Esophagus (tissue), 2 donors: ENCODE measurements at regions not wholly inside any gene's neighbourhood (a gene's known extent, or its start where the extent isn't known, plus 50 kb on each side); places are given as distances from the start of the nearest gene placed in this dataset.

Experiments used
- H3K27ac ChIP-seq, 2 donors: one replicate each; pipeline ENCODE4 v1.5.1; 2013; ENCODE audit warnings: low read depth in 2 of 2, mild to moderate bottlenecking in 2 of 2, inconsistent platforms in 1 of 2, low read length in 1 of 2, moderate library complexity in 1 of 2
- H3K27me3 ChIP-seq, 2 donors: one replicate each; pipeline ENCODE4 v1.6.1; 2013; ENCODE audit warnings: low read length in 2 of 2, control low read depth in 1 of 2, mild to moderate bottlenecking in 1 of 2; ENCODE audit not compliant: insufficient read depth in 2 of 2, control insufficient read depth in 1 of 2
- H3K36me3 ChIP-seq, 2 donors: one replicate each; pipeline ENCODE4 v1.6.1; 2013; ENCODE audit warnings: low read length in 1 of 2; ENCODE audit not compliant: control insufficient read depth in 2 of 2, insufficient read depth in 2 of 2
- H3K4me1 ChIP-seq, 2 donors: one replicate each; pipeline ENCODE4 v1.6.1; 2013; ENCODE audit warnings: low read length in 1 of 2; ENCODE audit not compliant: control insufficient read depth in 2 of 2, insufficient read depth in 2 of 2
- H3K4me3 ChIP-seq, 2 donors: one replicate each; pipeline ENCODE4 v1.5.1; 2013; ENCODE audit warnings: low read length in 2 of 2, mild to moderate bottlenecking in 2 of 2, low read depth in 1 of 2, moderate library complexity in 1 of 2
- H3K9me3 ChIP-seq, 2 donors: one replicate each; pipeline ENCODE4 v1.6.1; 2013; ENCODE audit warnings: mild to moderate bottlenecking in 2 of 2, low read depth in 1 of 2, low read length in 1 of 2, moderate library complexity in 1 of 2; ENCODE audit not compliant: control insufficient read depth in 2 of 2, insufficient read depth in 1 of 2
- WGBS, 2 donors: extraction: QIAGEN DNeasy Blood & Tissue Kit; methylation state at CpG; one replicate each; pipeline ENCODE4 v1.1.7; 2013; 5-methylcytosine and 5-hydroxymethylcytosine counted together
- donor health status: healthy with polysubstance abuse.
- donor health status: Bipolar disorder and iron deficiency.

DNA sequence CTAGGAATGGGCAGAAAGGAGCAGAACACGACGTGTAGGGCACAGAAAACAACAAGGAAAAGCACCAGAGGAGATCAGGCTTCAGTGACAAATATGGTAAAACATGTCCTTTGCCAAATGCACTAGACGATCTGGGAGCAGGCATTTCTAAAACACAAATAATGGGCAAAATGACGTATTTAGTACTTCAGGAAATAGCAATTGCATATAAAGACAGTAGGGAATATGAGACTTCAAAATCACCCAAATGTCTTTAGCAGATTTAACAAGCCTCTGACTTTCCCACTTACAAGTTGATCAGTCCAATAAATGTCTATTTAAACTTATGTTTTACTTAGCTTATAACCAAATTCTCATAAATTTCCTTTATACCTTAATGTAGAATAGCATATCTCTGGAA lies 969.6 kb upstream of the C9orf72 start:
- Histone ChIP-seq H3K4me3 (no peak overlapping the region), H3K27ac (no peak overlapping the region), H3K4me1 (no peaks in the 10 kb centered on the region), H3K9me3 (no peaks in the 10 kb centered on the region), H3K27me3 (no peaks in the 10 kb centered on the region), H3K36me3 (no peaks in the 10 kb centered on the region)
- WGBS, 2 donors, result 58 to 62% methylated on average over 4 of the region's 4 CpGs

DNA sequence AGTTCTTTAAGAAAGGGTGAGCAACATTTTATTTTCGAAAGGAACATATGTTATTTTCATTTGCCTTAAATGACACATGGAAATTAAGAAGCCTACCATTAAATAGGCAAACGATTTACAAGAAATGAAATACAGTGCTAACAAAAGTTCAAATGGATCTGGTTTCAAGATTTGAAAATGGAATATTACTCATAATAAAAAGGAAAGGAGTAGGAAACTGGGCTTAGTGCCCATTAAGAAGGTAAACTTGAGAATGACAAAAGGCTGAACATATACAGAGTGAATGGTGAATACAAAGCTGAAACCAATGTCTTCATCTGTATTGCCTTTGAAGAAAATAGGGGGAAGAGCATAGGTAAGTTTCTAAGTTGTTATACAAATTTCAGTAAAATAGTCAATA lies 974.2 kb upstream of the C9orf72 start:
- Histone ChIP-seq H3K9me3 (no peaks in the 10 kb centered on the region), H3K27me3 (no peaks in the 10 kb centered on the region), H3K36me3 (no peaks in the 10 kb centered on the region), H3K4me3 (no peak overlapping the region), H3K4me1 (no peaks in the 10 kb centered on the region), H3K27ac (no peak overlapping the region)
- WGBS, 2 donors, result 48 to 55% methylated on average over 2 of the region's 2 CpGs

GRCh38 chr9:28563291-28563934 lies 990.1 kb upstream of the C9orf72 start:
- H3K9me3 ChIP-seq, result no peaks in the 10 kb centered on the region
- WGBS, 2 donors, result 71 to 72% methylated on average over 7 of the region's 7 CpGs
- no peak overlapping the region for H3K4me3 ChIP-seq
- no peaks in the 10 kb centered on the region for H3K4me1 ChIP-seq
- no peak overlapping the region for H3K27ac ChIP-seq
- no peaks in the 10 kb centered on the region for H3K36me3 ChIP-seq
- no peaks in the 10 kb centered on the region for H3K27me3 ChIP-seq

DNA sequence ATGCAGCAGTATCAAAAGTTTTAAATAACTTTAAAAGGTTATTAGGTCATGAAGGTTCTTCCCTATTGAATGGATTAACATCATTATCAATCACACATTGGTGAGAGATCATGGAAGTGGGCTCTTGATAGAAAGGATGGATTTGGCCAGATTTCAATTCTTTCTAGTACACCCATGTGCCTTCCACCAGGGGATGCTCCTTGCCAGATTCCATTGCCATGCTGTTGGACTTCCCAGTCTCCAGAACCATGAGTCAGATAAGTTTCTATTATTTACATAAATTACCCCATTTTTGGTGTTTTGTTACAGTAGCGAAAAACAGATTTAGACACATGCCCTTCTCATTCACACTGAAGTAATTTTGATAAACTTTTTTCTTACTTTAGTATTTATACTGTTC lies 1010.6 kb upstream of the C9orf72 start:
- H3K4me3 ChIP-seq, result no peak overlapping the region
- H3K27me3 ChIP-seq, result no peaks in the 10 kb centered on the region
- H3K4me1 ChIP-seq, result no peaks in the 10 kb centered on the region
- 74 to 94% methylated on average over 1 of the region's 1 CpG for WGBS, 2 donors
- H3K36me3 ChIP-seq, result no peaks in the 10 kb centered on the region
- H3K27ac ChIP-seq, result no peak overlapping the region
- H3K9me3 ChIP-seq, result no peaks in the 10 kb centered on the region

DNA sequence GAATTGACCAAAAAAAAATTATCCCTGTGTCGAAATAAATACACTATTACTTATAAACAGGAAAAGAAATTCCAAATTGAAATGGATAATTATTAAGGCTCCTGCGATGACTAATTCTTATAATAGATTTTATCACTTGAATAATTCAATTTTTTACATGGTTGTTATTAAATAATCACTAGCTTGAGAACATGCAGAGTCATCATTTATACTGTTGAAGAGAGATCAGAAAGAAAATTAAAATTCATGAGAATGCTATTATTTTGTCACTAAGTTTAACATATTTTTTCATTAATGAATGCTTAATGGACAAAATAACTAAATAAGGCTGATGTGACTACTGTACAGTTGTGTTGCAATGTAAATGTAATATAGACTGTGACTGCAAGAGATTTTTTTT lies 1011.3 kb upstream of the C9orf72 start:
- no peaks in the 10 kb centered on the region for H3K27me3 ChIP-seq
- no peak overlapping the region for H3K27ac ChIP-seq
- H3K4me1 ChIP-seq, result no peaks in the 10 kb centered on the region
- WGBS, 2 donors, result 46 to 62% methylated on average over 2 of the region's 2 CpGs
- no peaks in the 10 kb centered on the region for H3K9me3 ChIP-seq
- H3K36me3 ChIP-seq, result no peaks in the 10 kb centered on the region
- no peak overlapping the region for H3K4me3 ChIP-seq

DNA sequence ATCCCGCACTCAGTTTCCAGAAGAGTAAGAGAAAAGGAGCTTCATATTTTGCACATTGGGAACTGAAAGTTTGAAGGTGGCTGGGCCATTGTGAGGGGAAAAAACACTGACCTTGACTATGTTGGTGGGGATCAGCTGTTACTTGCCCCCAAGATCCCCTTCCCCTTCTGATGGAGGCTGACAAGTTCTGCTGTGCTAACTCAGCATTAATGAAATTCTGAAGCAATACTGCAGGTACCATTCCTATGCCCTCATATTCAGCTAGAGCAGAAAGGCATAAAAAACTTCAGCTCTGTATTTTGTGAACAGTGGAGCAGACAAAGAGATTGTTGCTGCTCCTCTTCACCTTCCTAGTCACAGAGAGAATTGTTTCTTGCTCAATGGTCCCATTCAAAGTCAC lies 1013.8 kb upstream of the C9orf72 start:
- Histone ChIP-seq H3K27ac (no peak overlapping the region), H3K9me3 (no peaks in the 10 kb centered on the region), H3K4me1 (no peaks in the 10 kb centered on the region), H3K27me3 (no peaks in the 10 kb centered on the region), H3K36me3 (no peaks in the 10 kb centered on the region), H3K4me3 (no peak overlapping the region)
- 83 to 89% methylated on average over 1 of the region's 1 CpG for WGBS, 2 donors

DNA sequence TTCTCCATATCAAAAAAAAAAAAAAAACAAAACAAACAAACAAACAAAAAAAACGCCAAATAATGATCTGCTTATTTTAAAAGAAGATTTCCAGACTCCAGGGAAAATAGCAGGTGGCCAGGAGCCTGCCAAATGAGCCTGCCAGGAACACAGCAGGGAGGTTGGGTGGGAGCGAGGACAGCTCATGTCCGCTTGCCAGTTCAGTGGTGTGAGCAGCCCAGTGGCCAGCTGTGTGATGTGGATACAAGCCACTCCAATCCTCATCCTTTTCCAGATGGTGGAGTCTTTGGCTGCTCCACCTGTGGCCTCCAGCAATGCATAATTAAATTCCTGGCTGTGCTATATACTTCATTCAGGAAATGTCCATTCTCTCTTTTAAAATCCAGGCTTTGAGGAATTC lies 1025.1 kb upstream of the C9orf72 start:
- Histone ChIP-seq H3K4me3 (no peak overlapping the region), H3K27me3 (no peaks in the 10 kb centered on the region), H3K27ac (no peak overlapping the region), H3K9me3 (no peaks in the 10 kb centered on the region), H3K36me3 (no peaks in the 10 kb centered on the region), H3K4me1 (no peaks in the 10 kb centered on the region)
- 69 to 71% methylated on average over 3 of the region's 3 CpGs for WGBS, 2 donors

DNA sequence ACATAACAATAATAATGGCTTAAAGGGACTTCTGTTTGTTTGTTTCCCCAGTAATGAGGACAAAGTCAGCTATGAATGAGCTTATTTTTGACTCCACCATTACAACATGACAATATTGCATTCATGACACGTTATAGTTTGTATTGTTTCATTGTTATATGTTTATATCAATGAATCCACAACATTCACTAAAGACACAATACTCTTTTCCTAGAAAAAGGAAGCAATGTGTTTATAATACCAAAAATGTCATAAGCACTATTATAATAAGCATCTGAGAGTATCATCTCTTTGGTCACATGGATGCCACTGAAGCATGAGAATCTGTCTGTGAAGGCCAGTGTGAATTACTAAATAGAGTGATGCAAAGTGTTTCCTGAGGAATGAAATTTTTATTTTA lies 1026.9 kb upstream of the C9orf72 start:
- H3K27ac ChIP-seq, result no peak overlapping the region
- no peaks in the 10 kb centered on the region for H3K9me3 ChIP-seq
- H3K27me3 ChIP-seq, result no peaks in the 10 kb centered on the region
- no peak overlapping the region for H3K4me3 ChIP-seq
- WGBS, 2 donors, result 55 to 58% methylated on average over 1 of the region's 1 CpG
- H3K4me1 ChIP-seq, result no peaks in the 10 kb centered on the region
- H3K36me3 ChIP-seq, result no peaks in the 10 kb centered on the region

DNA sequence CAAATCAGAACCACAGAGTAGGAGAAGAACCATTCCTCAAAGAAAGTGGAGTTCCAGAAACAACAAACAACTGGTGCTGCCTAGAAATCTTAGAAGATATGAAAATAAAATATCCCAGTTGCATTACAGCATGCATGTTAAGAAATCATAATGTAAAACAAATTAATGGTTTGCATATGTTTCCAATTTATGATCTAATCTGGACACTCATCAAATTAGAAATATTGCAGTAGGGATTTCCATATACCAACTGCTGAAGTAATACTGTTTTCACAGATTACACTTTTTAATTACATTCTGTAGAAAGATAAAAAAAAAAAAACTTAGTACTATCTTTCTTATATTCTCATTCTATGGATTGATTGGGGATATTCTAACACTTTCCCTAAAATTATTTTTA lies 1034.6 kb upstream of the C9orf72 start:
- no peaks in the 10 kb centered on the region for H3K4me1 ChIP-seq
- no peaks in the 10 kb centered on the region for H3K9me3 ChIP-seq
- H3K36me3 ChIP-seq, result no peaks in the 10 kb centered on the region
- H3K27ac ChIP-seq, result no peak overlapping the region
- no peak overlapping the region for H3K4me3 ChIP-seq
- no peaks in the 10 kb centered on the region for H3K27me3 ChIP-seq

- Histone ChIP-seq H3K4me3 (no peak overlapping the region), H3K36me3 (no peaks in the 10 kb centered on the region), H3K4me1 (no peaks in the 10 kb centered on the region), H3K27ac (no peak overlapping the region), H3K27me3 (no peaks in the 10 kb centered on the region), H3K9me3 (no peaks in the 10 kb centered on the region)
- WGBS, 2 donors, result 51 to 60% methylated on average over 3 of the region's 3 CpGs
These were observed 1037.1 kb upstream of the C9orf72 start for GRCh38 chr9:28610339-28610738.
